ENCODE measurements at regions not wholly inside any gene's neighbourhood (a gene's known extent, or its start where the extent isn't known, plus 50 kb on each side); places are given as distances from the start of the nearest gene placed in this dataset.
A peak's percentile ranks its signal among the peaks of the same experiment; 100 is the strongest.

DNA sequence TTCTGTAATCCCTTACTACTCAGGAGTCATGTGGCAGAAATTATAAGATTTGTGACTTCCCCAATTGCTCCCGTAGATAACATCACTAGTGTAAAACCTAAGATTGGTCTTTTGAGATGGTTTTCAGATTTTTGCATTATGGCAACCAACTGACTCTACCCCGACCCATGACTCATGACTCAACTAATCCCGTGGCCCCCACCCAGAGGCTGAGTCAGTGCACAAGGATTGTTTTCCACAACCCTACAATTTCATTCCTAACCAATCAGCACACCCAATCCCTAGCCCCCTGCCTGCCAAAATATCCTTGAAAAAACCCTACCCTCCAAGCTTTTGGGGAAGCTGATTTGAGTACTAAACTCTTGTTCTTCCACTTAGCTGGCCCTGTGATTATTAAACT lies 109.4 kb upstream of the FAM9C start:
- Histone ChIP-seq H3K4me3 (ENCODE audit: low read depth, low read length) (no peak overlapping the region), H3K27me3 (ENCODE audit: control insufficient read depth, insufficient read depth, low read length) (no peaks in the 10 kb centered on the region), H3K9me3 (ENCODE audit: control insufficient read depth, insufficient read depth, low read length) (peaks cover 6% of the 10 kb centered on the region), H3K27ac (ENCODE audit: low read depth, low read length) (no peak overlapping the region), H3K4me1 (ENCODE audit: control insufficient read depth, insufficient read depth, low read length) (no peaks in the 10 kb centered on the region), H3K36me3 (ENCODE audit: control insufficient read depth, insufficient read depth, low read length) (no peaks in the 10 kb centered on the region)
- no peak for DNase-seq (ENCODE audit: low read depth in 4 of 6, low spot score in 6 of 6)
- 61% methylated on average over 2 of the region's 3 CpGs for WGBS (ENCODE audit: insufficient coverage)

DNA sequence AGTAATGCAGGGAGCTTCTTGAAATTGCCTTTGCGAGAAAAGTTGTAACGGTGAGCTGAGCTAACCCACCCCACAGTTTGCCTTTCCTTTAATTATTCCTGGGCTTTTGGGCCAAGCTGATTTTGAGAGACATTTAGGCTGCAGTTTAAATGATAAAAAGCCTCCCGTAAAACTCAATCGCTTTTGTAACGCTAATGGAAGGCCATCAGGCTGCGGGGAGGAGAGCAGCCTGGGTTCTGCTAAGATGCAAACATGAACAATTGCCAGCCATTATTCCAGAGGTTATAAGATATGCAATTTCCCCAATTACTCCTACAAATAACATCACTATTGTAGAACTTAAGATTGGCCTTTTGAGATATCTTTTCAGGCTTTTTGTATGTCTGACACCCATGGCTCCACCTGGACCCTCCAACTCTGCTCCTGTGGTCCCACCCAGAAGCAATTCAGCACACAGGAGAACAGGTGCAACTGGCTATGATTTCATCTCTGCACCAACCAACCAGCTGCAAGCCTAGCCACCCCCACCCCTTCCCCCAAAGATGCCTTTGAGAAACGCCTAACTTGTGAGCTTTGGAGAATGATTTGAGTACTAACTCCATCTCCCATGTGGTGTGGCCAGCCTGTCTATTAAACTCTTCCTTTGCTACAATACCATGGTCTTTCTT lies 108.2 kb upstream of the FAM9C start:
- Histone ChIP-seq H3K27me3 (ENCODE audit: control insufficient read depth, insufficient read depth, low read length) (no peaks in the 10 kb centered on the region), H3K4me1 (ENCODE audit: control insufficient read depth, insufficient read depth, low read length) (no peaks in the 10 kb centered on the region), H3K27ac (ENCODE audit: low read depth, low read length) (no peak overlapping the region), H3K4me3 (ENCODE audit: low read depth, low read length) (no peak overlapping the region), H3K9me3 (ENCODE audit: control insufficient read depth, insufficient read depth, low read length) (peaks cover 6% of the 10 kb centered on the region), H3K36me3 (ENCODE audit: control insufficient read depth, insufficient read depth, low read length) (no peaks in the 10 kb centered on the region)
- DNase-seq (ENCODE audit: low read depth in 4 of 6, low spot score in 6 of 6) = no peak
- WGBS (ENCODE audit: insufficient coverage) = no CpG with 5 or more reads among the region's 7 CpGs

DNA sequence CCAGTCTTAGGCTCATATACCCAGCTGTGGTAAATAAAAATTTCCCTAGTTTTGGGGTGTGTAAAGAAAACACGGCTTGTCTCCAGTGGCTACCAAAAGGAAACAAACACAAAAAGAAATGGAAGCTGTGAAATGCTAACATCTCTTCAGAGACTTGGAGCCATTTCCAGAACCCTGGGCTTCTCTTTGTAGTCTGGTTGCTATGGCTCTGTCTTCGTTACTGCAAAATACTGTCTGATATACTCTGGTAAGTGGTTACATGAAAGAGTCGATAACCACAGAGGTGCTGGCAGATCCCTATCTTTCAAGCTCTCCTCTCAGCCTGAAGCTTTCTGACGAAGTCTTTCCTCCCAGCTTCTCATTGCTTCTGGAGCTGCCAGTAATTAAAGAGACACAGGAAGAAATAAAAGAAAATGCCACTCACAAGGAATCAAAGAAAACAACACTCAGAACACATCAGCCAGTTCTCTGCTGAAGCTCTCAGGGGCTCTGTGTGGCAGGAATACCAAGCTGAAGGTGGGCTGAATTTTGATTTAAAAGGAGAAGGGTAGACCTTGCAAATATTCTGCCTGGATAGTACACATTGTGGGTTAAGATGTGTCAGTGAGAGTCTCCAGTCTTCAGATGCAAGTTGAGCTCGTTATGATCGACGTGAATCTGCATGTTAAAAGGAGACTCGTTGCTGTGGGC lies 107.6 kb upstream of the FAM9C start:
- no peaks in the 10 kb centered on the region for H3K27me3 ChIP-seq (ENCODE audit: control insufficient read depth, insufficient read depth, low read length)
- H3K4me3 ChIP-seq (ENCODE audit: low read depth, low read length) = no peak overlapping the region
- peaks cover 6% of the 10 kb centered on the region for H3K9me3 ChIP-seq (ENCODE audit: control insufficient read depth, insufficient read depth, low read length)
- peak in 3 of 6 donors; percentile 20 to 75 (median 51) for DNase-seq (ENCODE audit: low read depth in 4 of 6, low spot score in 6 of 6)
- no peaks in the 10 kb centered on the region for H3K4me1 ChIP-seq (ENCODE audit: control insufficient read depth, insufficient read depth, low read length)
- 14% methylated on average over 1 of the region's 8 CpGs for WGBS (ENCODE audit: insufficient coverage)
- H3K36me3 ChIP-seq (ENCODE audit: control insufficient read depth, insufficient read depth, low read length) = no peaks in the 10 kb centered on the region
- H3K27ac ChIP-seq (ENCODE audit: low read depth, low read length) = peak overlapping the region; percentile 42

DNA sequence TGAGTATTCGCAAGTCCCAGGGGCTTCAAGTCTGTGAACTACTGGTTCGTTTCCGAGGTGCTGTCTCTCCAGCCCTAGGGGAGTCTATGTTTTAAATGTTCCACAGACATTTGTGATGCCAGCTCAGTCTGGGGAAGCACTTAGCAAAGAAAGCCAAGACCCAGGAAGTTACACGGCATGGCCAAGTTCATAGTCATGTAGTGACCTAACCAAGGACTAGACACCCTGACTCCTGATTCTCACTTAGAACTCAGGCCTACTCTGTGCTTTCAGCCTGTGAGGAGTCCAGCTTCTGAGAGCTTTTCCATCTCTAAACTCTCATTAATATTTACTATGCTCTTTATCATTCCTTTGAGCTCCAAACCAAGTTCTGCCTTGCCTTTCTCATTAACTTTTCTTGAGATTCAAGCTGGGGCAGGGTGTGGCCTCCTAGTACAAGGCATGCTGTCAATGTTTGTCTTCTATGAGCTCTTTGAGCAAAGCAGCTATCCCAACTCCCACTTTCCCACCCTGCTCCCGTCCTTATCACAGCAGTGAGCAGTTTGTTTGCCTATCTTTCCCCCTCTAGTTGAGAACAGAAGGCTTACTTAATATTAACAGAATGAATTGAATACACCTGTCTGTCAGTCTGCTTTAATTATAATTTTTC lies 105.4 kb upstream of the FAM9C start:
- WGBS (ENCODE audit: insufficient coverage) = 66% methylated on average over 4 of the region's 5 CpGs
- Histone ChIP-seq H3K27me3 (ENCODE audit: control insufficient read depth, insufficient read depth, low read length) (no peaks in the 10 kb centered on the region), H3K4me3 (ENCODE audit: low read depth, low read length) (no peak overlapping the region), H3K36me3 (ENCODE audit: control insufficient read depth, insufficient read depth, low read length) (no peaks in the 10 kb centered on the region), H3K4me1 (ENCODE audit: control insufficient read depth, insufficient read depth, low read length) (no peaks in the 10 kb centered on the region), H3K9me3 (ENCODE audit: control insufficient read depth, insufficient read depth, low read length) (peaks cover 6% of the 10 kb centered on the region), H3K27ac (ENCODE audit: low read depth, low read length) (no peak overlapping the region)
- DNase-seq (ENCODE audit: low read depth in 4 of 6, low spot score in 6 of 6) = no peak

DNA sequence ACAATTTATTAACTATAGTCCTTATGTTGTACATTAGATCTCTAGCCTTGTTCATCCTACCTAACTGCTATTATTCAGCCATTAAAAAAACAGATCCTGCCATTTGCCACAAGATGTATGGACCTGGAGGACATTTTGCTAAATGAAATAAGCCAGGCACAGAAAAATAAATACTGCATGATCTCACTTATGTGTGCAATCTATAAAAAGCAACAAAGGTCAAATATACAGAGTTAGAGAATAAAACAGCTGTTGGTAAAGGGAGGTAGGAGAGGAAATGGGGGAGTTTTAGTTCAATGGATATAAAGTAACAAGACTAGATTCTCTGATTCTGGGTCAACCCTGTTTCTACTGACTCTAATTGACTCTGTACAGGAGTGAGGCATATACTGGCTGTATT lies 103.3 kb upstream of the FAM9C start:
- H3K27ac ChIP-seq (ENCODE audit: low read depth, low read length) = no peak overlapping the region
- no peaks in the 10 kb centered on the region for H3K9me3 ChIP-seq (ENCODE audit: control insufficient read depth, insufficient read depth, low read length)
- no peaks in the 10 kb centered on the region for H3K4me1 ChIP-seq (ENCODE audit: control insufficient read depth, insufficient read depth, low read length)

DNA sequence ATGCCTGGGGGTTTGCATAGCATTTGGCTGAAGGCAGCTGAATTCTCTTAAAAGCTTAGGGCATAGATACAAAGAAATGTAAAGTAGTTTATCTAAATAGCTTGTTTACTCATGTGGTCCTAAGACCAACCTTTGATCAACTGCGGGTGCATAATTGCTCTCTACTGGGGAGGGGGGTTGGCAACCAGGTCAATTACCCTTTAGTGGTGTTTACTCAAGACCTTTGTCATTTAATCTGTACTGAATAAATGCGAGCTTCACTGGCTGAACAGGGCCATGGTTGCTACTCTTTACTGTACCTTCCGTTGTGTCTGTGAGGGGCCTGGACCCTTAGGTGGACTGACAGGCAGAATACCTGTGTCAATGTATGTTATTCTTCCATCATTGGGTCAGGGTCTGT lies 102.7 kb upstream of the FAM9C start:
- no peak for DNase-seq (ENCODE audit: low read depth in 4 of 6, low spot score in 6 of 6)
- Histone ChIP-seq H3K27ac (ENCODE audit: low read depth, low read length) (no peak overlapping the region), H3K4me1 (ENCODE audit: control insufficient read depth, insufficient read depth, low read length) (no peaks in the 10 kb centered on the region), H3K4me3 (ENCODE audit: low read depth, low read length) (no peak overlapping the region), H3K36me3 (ENCODE audit: control insufficient read depth, insufficient read depth, low read length) (no peaks in the 10 kb centered on the region), H3K27me3 (ENCODE audit: control insufficient read depth, insufficient read depth, low read length) (peaks cover 2% of the 10 kb centered on the region), H3K9me3 (ENCODE audit: control insufficient read depth, insufficient read depth, low read length) (no peaks in the 10 kb centered on the region)
- WGBS (ENCODE audit: insufficient coverage) = 85% methylated on average over 3 of the region's 3 CpGs

More for the DNA sequence above, 103.3 kb upstream of the FAM9C start:
- Histone ChIP-seq H3K36me3 (ENCODE audit: control insufficient read depth, insufficient read depth, low read length) (no peaks in the 10 kb centered on the region), H3K4me3 (ENCODE audit: low read depth, low read length) (no peak overlapping the region), H3K27me3 (ENCODE audit: control insufficient read depth, insufficient read depth, low read length) (peaks cover 2% of the 10 kb centered on the region)
- DNase-seq (ENCODE audit: low read depth in 4 of 6, low spot score in 6 of 6) = no peak

DNA sequence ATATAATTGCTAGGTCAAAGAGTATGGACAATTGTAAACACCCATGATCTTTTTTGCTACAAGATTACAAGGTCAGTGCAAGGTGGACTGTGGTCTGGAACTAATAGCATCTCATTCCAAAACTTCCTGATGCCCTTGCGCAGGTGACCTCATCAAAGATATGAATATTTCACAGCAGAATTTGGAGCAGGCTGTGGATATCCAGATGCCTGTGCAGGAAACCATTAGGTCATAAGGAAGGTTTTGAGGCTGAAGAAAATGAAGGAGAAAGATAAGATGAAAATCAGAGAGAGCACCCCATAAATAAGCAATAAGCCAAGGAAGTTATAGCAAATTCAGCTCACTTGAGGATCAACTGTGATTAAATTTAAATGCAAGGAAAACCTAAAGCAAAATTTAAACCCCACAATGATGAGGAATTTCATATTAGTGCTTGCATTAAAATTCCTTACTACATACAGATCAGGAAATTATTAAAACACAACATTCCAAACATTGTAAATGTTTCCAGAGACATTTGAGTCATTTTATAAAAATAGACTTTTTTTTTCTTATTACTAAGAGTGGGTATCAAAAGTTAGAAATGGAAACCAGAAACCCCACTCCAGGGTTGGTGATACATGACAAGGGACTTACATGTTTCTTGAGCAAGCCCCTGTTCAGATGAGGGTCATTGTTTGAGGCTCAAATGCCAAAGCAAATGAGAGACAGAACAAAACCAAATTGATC lies 100.7 kb upstream of the FAM9C start:
- no peak for DNase-seq (ENCODE audit: low read depth in 4 of 6, low spot score in 6 of 6)
- Histone ChIP-seq H3K36me3 (ENCODE audit: control insufficient read depth, insufficient read depth, low read length) (no peaks in the 10 kb centered on the region), H3K27ac (ENCODE audit: low read depth, low read length) (no peak overlapping the region), H3K4me1 (ENCODE audit: control insufficient read depth, insufficient read depth, low read length) (no peaks in the 10 kb centered on the region), H3K9me3 (ENCODE audit: control insufficient read depth, insufficient read depth, low read length) (no peaks in the 10 kb centered on the region), H3K4me3 (ENCODE audit: low read depth, low read length) (no peak overlapping the region), H3K27me3 (ENCODE audit: control insufficient read depth, insufficient read depth, low read length) (peaks cover 2% of the 10 kb centered on the region)
- WGBS (ENCODE audit: insufficient coverage) = no CpG with 5 or more reads among the region's 1 CpG

DNA sequence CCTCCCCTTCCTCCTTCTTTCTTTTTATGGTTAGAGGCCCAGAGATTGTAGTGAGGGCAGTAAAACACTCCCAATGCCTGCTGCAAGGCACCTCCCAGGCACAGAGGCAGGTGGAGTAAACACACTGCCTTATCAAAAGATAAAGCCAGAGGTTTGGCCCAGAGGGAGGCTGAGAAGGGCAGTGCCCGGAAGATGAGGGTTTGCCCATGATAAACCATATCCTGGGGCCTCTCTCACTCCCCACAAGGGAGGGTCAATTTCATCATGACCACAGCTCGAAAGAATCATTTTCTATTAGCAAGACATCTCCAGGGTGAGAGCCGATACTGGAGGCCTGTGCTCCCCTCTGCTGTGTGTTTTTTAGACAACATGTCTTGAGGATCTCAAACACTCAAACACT lies 98.5 kb upstream of the FAM9C start:
- Histone ChIP-seq H3K27me3 (ENCODE audit: control insufficient read depth, insufficient read depth, low read length) (peaks cover 2% of the 10 kb centered on the region), H3K27ac (ENCODE audit: low read depth, low read length) (no peak overlapping the region), H3K4me1 (ENCODE audit: control insufficient read depth, insufficient read depth, low read length) (no peaks in the 10 kb centered on the region), H3K36me3 (ENCODE audit: control insufficient read depth, insufficient read depth, low read length) (no peaks in the 10 kb centered on the region), H3K9me3 (ENCODE audit: control insufficient read depth, insufficient read depth, low read length) (no peaks in the 10 kb centered on the region), H3K4me3 (ENCODE audit: low read depth, low read length) (no peak overlapping the region)
- no peak for DNase-seq (ENCODE audit: low read depth in 4 of 6, low spot score in 6 of 6)
- 92% methylated on average over 2 of the region's 3 CpGs for whole genome bisulfite sequencing (ENCODE audit: insufficient coverage)

DNA sequence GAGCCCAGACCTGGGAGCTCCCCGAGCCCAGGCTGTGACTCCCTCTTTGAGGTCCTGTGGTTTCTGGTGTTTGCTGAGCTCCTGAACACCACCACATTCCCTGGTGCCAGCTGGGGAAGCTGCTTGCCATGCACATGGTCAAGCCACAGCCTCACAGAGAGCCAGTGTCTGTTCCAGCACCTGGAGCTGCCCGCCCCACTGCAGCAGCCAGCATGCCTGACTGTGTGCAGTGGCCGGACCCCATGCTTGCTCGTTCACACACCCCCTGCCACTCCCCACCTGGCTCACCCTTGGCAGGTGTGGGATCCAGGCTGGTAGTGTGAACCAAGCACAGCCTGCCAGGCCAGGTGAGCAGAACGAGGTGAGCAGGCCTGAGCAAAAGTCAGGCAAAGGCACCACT lies 95.6 kb upstream of the FAM9C start:
- 82% methylated on average over 5 of the region's 5 CpGs for WGBS (ENCODE audit: insufficient coverage)
- no peak overlapping the region for H3K4me3 ChIP-seq (ENCODE audit: low read depth, low read length)
- H3K27me3 ChIP-seq (ENCODE audit: control insufficient read depth, insufficient read depth, low read length) = peaks cover 2% of the 10 kb centered on the region
- DNase-seq (ENCODE audit: low read depth in 4 of 6, low spot score in 6 of 6) = no peak
- H3K9me3 ChIP-seq (ENCODE audit: control insufficient read depth, insufficient read depth, low read length) = no peaks in the 10 kb centered on the region
- no peaks in the 10 kb centered on the region for H3K36me3 ChIP-seq (ENCODE audit: control insufficient read depth, insufficient read depth, low read length)
- no peaks in the 10 kb centered on the region for H3K4me1 ChIP-seq (ENCODE audit: control insufficient read depth, insufficient read depth, low read length)
- no peak overlapping the region for H3K27ac ChIP-seq (ENCODE audit: low read depth, low read length)

Measured in spinal cord (tissue), 9 donors.